ENCODE measurements at regions not wholly inside any gene's neighbourhood (a gene's known extent, or its start where the extent isn't known, plus 50 kb on each side); places are given as distances from the start of the nearest gene placed in this dataset.

DNA sequence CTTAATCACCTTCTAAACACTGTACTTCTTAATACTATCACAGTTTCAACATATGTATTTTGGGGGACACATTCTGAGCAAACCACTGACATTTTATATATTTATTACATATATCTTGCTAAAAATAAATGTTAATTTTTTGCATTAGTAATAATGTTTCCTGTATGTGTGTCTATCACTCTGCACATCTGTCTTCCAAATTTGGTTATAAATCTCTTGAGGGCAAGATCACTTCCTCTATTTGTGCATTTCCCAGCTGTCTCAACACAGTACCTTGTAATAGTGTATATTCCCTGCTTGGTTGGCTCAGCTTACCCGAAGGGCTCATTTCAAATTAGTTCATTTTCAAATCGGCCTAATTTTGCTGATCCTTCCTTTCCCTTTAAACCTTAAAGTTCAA, 617.1 kb upstream of the GYPC start:
- Histone ChIP-seq H3K4me1 (ENCODE audit: insufficient read depth, low read length, poor library complexity, severe bottlenecking) (no peaks in the 10 kb centered on the region), H3K4me3 (ENCODE audit: low read length, poor library complexity, severe bottlenecking) (no peak overlapping the region), H3K9me3 (ENCODE audit: insufficient read depth, low read depth, low read length) (no peaks in the 10 kb centered on the region), H3K36me3 (ENCODE audit: insufficient read depth, low read length) (no peaks in the 10 kb centered on the region), H3K4me2 (ENCODE audit: low read depth, low read length, poor library complexity, severe bottlenecking) (no peak overlapping the region), H3K27me3 (ENCODE audit: insufficient read depth, low read length, poor library complexity, severe bottlenecking) (no peaks in the 10 kb centered on the region), H4K20me1 (ENCODE audit: insufficient read depth, low read length, poor library complexity, severe bottlenecking) (no peaks in the 10 kb centered on the region), H3K9ac (ENCODE audit: low read depth, low read length, poor library complexity, severe bottlenecking) (no peak overlapping the region), H3K79me2 (ENCODE audit: insufficient read depth, low read length) (no peaks in the 10 kb centered on the region), H2AFZ (ENCODE audit: low read length) (no peak overlapping the region), H3F3A (ENCODE audit: low read depth) (no peaks in the 10 kb centered on the region), H3K9me2 (replicated peaks; ENCODE audit: low read depth, low read length) (no peaks in the 10 kb centered on the region)
- TF ChIP-seq, protein P1, sequence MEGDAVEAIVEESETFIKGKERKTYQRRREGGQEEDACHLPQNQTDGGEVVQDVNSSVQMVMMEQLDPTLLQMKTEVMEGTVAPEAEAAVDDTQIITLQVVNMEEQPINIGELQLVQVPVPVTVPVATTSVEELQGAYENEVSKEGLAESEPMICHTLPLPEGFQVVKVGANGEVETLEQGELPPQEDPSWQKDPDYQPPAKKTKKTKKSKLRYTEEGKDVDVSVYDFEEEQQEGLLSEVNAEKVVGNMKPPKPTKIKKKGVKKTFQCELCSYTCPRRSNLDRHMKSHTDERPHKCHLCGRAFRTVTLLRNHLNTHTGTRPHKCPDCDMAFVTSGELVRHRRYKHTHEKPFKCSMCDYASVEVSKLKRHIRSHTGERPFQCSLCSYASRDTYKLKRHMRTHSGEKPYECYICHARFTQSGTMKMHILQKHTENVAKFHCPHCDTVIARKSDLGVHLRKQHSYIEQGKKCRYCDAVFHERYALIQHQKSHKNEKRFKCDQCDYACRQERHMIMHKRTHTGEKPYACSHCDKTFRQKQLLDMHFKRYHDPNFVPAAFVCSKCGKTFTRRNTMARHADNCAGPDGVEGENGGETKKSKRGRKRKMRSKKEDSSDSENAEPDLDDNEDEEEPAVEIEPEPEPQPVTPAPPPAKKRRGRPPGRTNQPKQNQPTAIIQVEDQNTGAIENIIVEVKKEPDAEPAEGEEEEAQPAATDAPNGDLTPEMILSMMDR (conservative IDR thresholded peaks at IDR 0.05; ENCODE audit: low read length), result no peak
- TF ChIP-seq EZH2phosphoT487 (IDR thresholded peaks at IDR 0.05; ENCODE audit: borderline replicate concordance), result no peak

DNA sequence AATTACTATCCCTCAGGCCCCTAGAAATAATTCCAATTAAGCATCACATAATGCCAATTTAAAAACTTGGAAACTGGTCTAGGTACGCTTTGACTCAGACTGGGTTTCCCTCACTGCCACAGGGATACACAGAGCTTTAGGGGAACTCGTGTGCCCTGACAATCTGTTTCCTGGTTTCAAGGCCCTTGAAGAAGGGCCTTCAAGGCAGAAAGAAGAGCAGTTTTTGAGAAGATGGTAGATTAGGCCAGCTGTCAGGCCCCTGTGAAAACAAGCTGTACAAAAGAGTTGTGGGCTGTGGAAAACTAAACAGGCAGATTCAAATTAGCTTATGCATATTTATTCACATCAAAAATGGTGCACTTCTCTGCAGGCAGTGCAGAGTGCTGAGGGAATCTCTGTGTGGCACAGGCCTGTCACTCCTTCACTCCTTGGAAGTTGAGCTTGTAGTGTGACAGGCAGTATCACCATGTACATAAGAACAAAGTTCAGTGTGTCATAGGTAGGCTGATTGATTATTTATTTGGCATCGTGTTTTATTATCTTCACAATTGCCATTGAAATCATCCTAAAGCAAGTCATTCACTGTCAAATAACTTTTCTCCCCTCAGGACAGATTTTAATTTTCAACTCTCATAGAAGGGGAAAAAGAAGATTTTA, 614.4 kb upstream of the GYPC start:
- Histone ChIP-seq H3K4me1 (ENCODE audit: insufficient read depth, low read length, poor library complexity, severe bottlenecking) (no peaks in the 10 kb centered on the region), H3K36me3 (ENCODE audit: insufficient read depth, low read length) (no peaks in the 10 kb centered on the region), H3K4me3 (ENCODE audit: low read length, poor library complexity, severe bottlenecking) (no peak overlapping the region), H3K27me3 (ENCODE audit: insufficient read depth, low read length, poor library complexity, severe bottlenecking) (no peaks in the 10 kb centered on the region), H3K9me3 (ENCODE audit: insufficient read depth, low read depth, low read length) (no peaks in the 10 kb centered on the region), H3K9me2 (replicated peaks; ENCODE audit: low read depth, low read length) (no peaks in the 10 kb centered on the region), H3K79me2 (ENCODE audit: insufficient read depth, low read length) (no peaks in the 10 kb centered on the region), H4K20me1 (ENCODE audit: insufficient read depth, low read length, poor library complexity, severe bottlenecking) (no peaks in the 10 kb centered on the region), H3F3A (ENCODE audit: low read depth) (no peaks in the 10 kb centered on the region), H2AFZ (ENCODE audit: low read length) (no peak overlapping the region), H3K9ac (ENCODE audit: low read depth, low read length, poor library complexity, severe bottlenecking) (no peak overlapping the region), H3K4me2 (ENCODE audit: low read depth, low read length, poor library complexity, severe bottlenecking) (no peak overlapping the region)
- TF ChIP-seq EZH2phosphoT487 (IDR thresholded peaks at IDR 0.05; ENCODE audit: borderline replicate concordance), result no peak
- TF ChIP-seq, protein P1 (conservative IDR thresholded peaks at IDR 0.05; ENCODE audit: low read length), result no peak

DNA sequence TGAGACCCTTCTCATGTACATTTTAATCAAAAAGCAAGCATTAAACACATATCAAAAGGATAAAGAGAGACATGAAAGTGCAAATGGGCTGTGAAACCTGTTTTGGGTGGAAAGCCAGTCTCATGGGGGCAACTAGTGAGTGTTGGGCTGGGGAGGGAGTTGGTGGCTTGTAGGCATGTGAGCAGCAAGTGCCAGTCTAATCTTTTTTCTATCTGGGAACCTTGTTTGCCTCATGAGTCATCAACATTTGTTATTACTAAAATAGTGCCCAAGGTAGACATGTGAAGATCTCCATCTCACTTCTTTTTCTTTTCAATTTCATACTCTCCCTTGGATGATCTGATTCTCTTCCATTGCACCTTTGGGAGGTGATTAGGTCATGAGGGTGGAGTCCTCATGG, 613.9 kb upstream of the GYPC start:
- Histone ChIP-seq H3K4me3 (ENCODE audit: low read length, poor library complexity, severe bottlenecking) (no peak overlapping the region), H4K20me1 (ENCODE audit: insufficient read depth, low read length, poor library complexity, severe bottlenecking) (no peaks in the 10 kb centered on the region), H3F3A (ENCODE audit: low read depth) (no peaks in the 10 kb centered on the region), H3K27me3 (ENCODE audit: insufficient read depth, low read length, poor library complexity, severe bottlenecking) (no peaks in the 10 kb centered on the region), H3K79me2 (ENCODE audit: insufficient read depth, low read length) (no peaks in the 10 kb centered on the region), H3K9me3 (ENCODE audit: insufficient read depth, low read depth, low read length) (no peaks in the 10 kb centered on the region), H3K36me3 (ENCODE audit: insufficient read depth, low read length) (no peaks in the 10 kb centered on the region), H3K4me1 (ENCODE audit: insufficient read depth, low read length, poor library complexity, severe bottlenecking) (no peaks in the 10 kb centered on the region), H3K9ac (ENCODE audit: low read depth, low read length, poor library complexity, severe bottlenecking) (no peak overlapping the region), H2AFZ (ENCODE audit: low read length) (no peak overlapping the region), H3K4me2 (ENCODE audit: low read depth, low read length, poor library complexity, severe bottlenecking) (no peak overlapping the region), H3K9me2 (replicated peaks; ENCODE audit: low read depth, low read length) (no peaks in the 10 kb centered on the region)
- no peak for TF ChIP-seq EZH2phosphoT487 (IDR thresholded peaks at IDR 0.05; ENCODE audit: borderline replicate concordance)
- TF ChIP-seq, protein P1 (conservative IDR thresholded peaks at IDR 0.05; ENCODE audit: low read length), result no peak

Measured in Loucy (cell line).